PC-9 (cell line): ENCODE measurements at regions not wholly inside any gene's neighbourhood (a gene's known extent, or its start where the extent isn't known, plus 50 kb on each side); places are given as distances from the start of the nearest gene placed in this dataset.

Experiments
- BruUV-seq: library from RNA; stranded (reverse); fragments of 400-500 nt; replicated peaks from 2 replicates; lab custom pipeline; 2021; lab: Mats Ljungman, UMichigan
- CTCF ChIA-PET: fragments of 300-600 bp; sonication (Branson Sonifier 250); formaldehyde crosslinking; loops from one replicate; lab custom pipeline; 2022; ENCODE audit warnings: antibody characterized with exemption; lab: Charles Lee
- POLR2A ChIA-PET: fragments of 300-600 bp; sonication (Branson Sonifier 250); formaldehyde crosslinking; loops from one replicate; lab custom pipeline; 2022; ENCODE audit warnings: antibody characterized with exemption; ENCODE audit not compliant: unreplicated experiment; lab: Charles Lee
- DNase-seq, 2 experiments: peaks; one replicate each; pipeline versions ENCODE4 v3.0.0 to v3.0.0-alpha.2; 2015 to 2022; ENCODE audit warnings: mixed read lengths in 1 of 2
- H2AFZ ChIP-seq: fragments of 200-600 bp; sonication (generic); 2 replicates; pipeline ENCODE4 v1.8.1; 2017; ENCODE audit warnings: antibody characterized with exemption
- H3F3A ChIP-seq: fragments of 200-600 bp; sonication (generic); 2 replicates; pipeline ENCODE4 v1.8.1; 2017; ENCODE audit warnings: antibody characterized with exemption, mild to moderate bottlenecking, low read depth; ENCODE audit not compliant: insufficient read depth
- H3K27ac ChIP-seq: fragments of 200-600 bp; sonication (generic); 2 replicates; pipeline ENCODE4 v1.6.1; 2016; ENCODE audit warnings: mixed run types
- H3K27me3 ChIP-seq: fragments of 200-600 bp; sonication (generic); 2 replicates; pipeline ENCODE4 v1.6.1; 2016; ENCODE audit warnings: low read depth, mixed run types; ENCODE audit not compliant: insufficient read depth
- H3K36me3 ChIP-seq: fragments of 200-600 bp; sonication (generic); 2 replicates; pipeline ENCODE4 v1.6.1; 2016; ENCODE audit warnings: low read depth, mixed run types
- H3K4me1 ChIP-seq: fragments of 200-600 bp; sonication (generic); replicated peaks from 2 replicates; pipeline ENCODE4 v1.6.1; 2016; ENCODE audit warnings: mixed run types; ENCODE audit not compliant: insufficient read depth
- H3K4me2 ChIP-seq: fragments of 200-600 bp; sonication (generic); 2 replicates; pipeline ENCODE4 v1.6.1; 2017; ENCODE audit warnings: mixed run types
- H3K4me3 ChIP-seq: fragments of 200-600 bp; sonication (generic); 2 replicates; pipeline ENCODE4 v1.6.1; 2016; ENCODE audit warnings: mixed run types
- H3K79me2 ChIP-seq: fragments of 200-600 bp; sonication (generic); 2 replicates; pipeline ENCODE4 v1.6.1; 2017; ENCODE audit warnings: low read depth, mixed run types
- H3K9me2 ChIP-seq: fragments of 200-600 bp; sonication (generic); 2 replicates; pipeline ENCODE4 v1.8.1; 2017; ENCODE audit warnings: mild to moderate bottlenecking; ENCODE audit not compliant: insufficient read depth
- H3K9me3 ChIP-seq: fragments of 200-600 bp; sonication (generic); 2 replicates; pipeline ENCODE4 v1.8.1; 2016; ENCODE audit warnings: low read depth; ENCODE audit not compliant: insufficient read depth
- H4K20me1 ChIP-seq: fragments of 200-600 bp; sonication (generic); 2 replicates; pipeline ENCODE4 v1.8.1; 2017; ENCODE audit not compliant: insufficient read depth
- CTCF ChIP-seq: fragments of 200-600 bp; sonication (generic); conservative IDR thresholded peaks from 2 replicates; pipeline ENCODE4 v1.6.1; 2017; ENCODE audit warnings: mixed run types, antibody characterized with exemption, mild to moderate bottlenecking, moderate library complexity
- EZH2 ChIP-seq: fragments of 200-600 bp; sonication (generic); IDR thresholded peaks from 2 replicates; pipeline ENCODE4 v1.8.0; 2017; ENCODE audit warnings: antibody characterized with exemption, low read depth
- intact Hi-C: fragments of 100-400 bp; cut with micrococcal nuclease; formaldehyde crosslinking; loops from one replicate; pipeline ENCODE4 v1.10.0; 2022; ENCODE audit not compliant: unreplicated experiment

DNA sequence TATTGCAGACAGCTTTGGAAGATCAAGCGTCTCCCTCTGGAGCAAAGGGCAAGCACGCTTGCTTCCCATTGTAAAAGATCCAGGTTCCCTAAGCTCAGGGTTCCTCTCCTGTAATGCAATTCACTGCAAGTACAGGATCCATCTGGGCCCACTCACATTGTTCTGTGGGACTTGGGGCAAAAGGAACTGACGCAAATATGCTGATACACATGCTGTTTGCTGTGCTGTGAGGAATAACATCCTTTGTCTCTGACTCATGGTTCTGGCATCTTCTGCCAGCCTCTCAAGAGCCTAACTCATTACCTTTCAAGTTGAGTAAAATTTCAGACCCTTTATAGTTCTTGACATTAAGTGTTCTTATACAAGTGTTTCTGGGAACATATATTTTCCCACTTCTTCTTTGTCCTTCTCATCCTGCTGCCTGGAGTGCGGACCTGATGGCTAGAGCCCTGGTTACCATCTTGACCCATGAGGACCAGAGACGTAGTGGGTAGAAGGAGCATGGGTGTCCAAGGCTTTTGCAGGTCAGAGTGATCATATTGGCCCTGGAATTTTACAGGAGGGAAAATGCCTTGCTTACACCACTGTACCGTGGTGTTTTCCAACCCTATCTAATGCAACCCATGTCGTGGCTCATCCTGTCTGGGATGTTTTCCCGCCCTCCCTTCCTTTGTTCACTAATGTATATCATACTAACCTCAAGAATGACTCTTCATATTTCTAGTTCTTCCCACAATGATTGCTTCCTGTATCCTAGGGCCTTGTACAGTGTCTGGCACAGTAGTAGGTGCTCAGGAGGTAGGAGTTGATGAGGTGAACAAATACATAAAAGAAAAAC lies 145.7 kb upstream of the GLI2 start:
- Histone ChIP-seq H3K36me3 (no peaks in the 10 kb centered on the region), H2AFZ (no peak overlapping the region), H3K79me2 (no peaks in the 10 kb centered on the region), H3K4me3 (no peak overlapping the region), H3F3A (peaks cover 8% of the 10 kb centered on the region), H3K9me3 (no peaks in the 10 kb centered on the region; the same call in 1 of the 2 replicates), H3K4me2 (peak overlapping the region; percentile 14), H3K4me1 (peaks cover 17% of the 10 kb centered on the region), H3K9me2 (no peaks in the 10 kb centered on the region), H3K27me3 (no peaks in the 10 kb centered on the region), H4K20me1 (no peaks in the 10 kb centered on the region), H3K27ac (peak overlapping the region; percentile 15)
- no peak for TF ChIP-seq EZH2
- TF ChIP-seq CTCF: no peak
- DNase-seq: peak; percentile 37 to 79
- ChIA-PET POLR2A (interaction anchor here (0.6 to 0.7 kb wide), 2 partner anchors 34 to 367 kb away, joined by 3 read pairs; partner anchors contain the start of gene TMEM185B), CTCF (interaction anchor here (0.8 kb wide), 1 partner anchor 37 kb away, joined by 3 read pairs; no protein-coding TSS in a partner anchor)
- intact Hi-C loops: no loop called here
- no TSS peak for BruUV-seq

DNA sequence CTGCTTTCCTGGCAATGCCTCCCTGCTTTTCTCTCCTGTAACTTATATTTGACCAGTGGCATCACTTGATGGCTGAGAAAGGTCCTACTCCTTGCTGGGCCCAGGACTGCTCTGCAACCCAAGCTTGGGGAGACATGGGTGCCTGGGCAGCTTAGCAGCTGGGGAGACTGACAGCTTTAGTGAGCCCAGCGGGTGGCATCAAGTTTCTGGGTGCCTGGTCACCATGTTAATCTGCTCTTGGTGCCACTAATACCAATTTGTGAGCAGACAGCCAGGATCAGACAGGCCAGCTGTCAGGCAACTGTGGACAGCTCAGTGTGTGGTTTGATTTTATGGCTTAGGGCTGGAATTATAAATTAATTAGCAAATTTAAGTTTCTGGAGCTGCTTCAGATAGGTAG lies 144.8 kb upstream of the GLI2 start:
- H3K27ac ChIP-seq: no peak overlapping the region
- no peak for DNase-seq
- H3K36me3 ChIP-seq: no peaks in the 10 kb centered on the region
- no peaks in the 10 kb centered on the region for H4K20me1 ChIP-seq
- BruUV-seq: no TSS peak
- H3K27me3 ChIP-seq: no peaks in the 10 kb centered on the region
- no peak overlapping the region for H3K4me2 ChIP-seq
- H3K4me1 ChIP-seq: peaks cover 20% of the 10 kb centered on the region
- POLR2A ChIA-PET: no interaction called here
- H3K79me2 ChIP-seq: no peaks in the 10 kb centered on the region
- intact Hi-C loops: no loop called here
- TF ChIP-seq CTCF: no peak
- TF ChIP-seq EZH2: no peak
- peaks cover 8% of the 10 kb centered on the region for H3F3A ChIP-seq
- CTCF ChIA-PET: no interaction called here
- no peak overlapping the region for H3K4me3 ChIP-seq
- H2AFZ ChIP-seq: no peak overlapping the region
- H3K9me3 ChIP-seq: no peaks in the 10 kb centered on the region
- H3K9me2 ChIP-seq: no peaks in the 10 kb centered on the region

DNA sequence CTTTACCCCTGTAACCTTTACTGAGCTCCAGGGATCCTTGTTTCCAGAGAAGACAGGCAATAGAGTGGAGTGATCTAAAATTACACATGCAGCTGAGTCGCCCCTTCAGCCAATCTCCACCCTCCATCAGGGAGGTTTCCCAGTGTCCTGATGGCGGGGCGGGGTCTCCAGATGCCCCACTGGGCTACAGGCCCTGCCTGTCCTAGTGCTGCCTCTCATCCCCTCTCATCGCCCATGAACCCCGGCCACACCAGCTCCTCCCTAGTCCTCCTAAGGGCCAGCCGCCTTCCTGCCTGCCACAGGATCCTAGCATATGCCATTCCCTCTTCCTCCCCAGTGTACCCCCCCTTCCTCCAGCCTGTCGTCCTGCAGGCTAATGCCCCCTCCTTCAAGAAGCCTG lies 144.1 kb upstream of the GLI2 start:
- Histone ChIP-seq H3K27me3 (no peaks in the 10 kb centered on the region), H3K4me2 (no peak overlapping the region), H3K36me3 (no peaks in the 10 kb centered on the region), H3F3A (peaks cover 8% of the 10 kb centered on the region), H3K9me3 (no peaks in the 10 kb centered on the region), H3K4me3 (no peak overlapping the region), H3K79me2 (no peaks in the 10 kb centered on the region), H3K9me2 (no peaks in the 10 kb centered on the region), H4K20me1 (no peaks in the 10 kb centered on the region), H2AFZ (no peak overlapping the region), H3K4me1 (peaks cover 20% of the 10 kb centered on the region), H3K27ac (no peak overlapping the region)
- POLR2A ChIA-PET: no interaction called here
- CTCF ChIA-PET: no interaction called here
- no peak for DNase-seq
- no TSS peak for BruUV-seq
- intact Hi-C loops: no loop called here
- TF ChIP-seq EZH2 (no peak), CTCF (no peak)
